HG03095 (cell line): ENCODE measurements at regions not wholly inside any gene's neighbourhood (a gene's known extent, or its start where the extent isn't known, plus 50 kb on each side); places are given as distances from the start of the nearest gene placed in this dataset.

Source experiments
- ATAC-seq: cut with Tn5 transposase; IDR thresholded peaks from one replicate; pipeline ENCODE4 v1.9.1; 2021; ENCODE audit warnings: moderate library complexity; ENCODE audit not compliant: unreplicated experiment

DNA sequence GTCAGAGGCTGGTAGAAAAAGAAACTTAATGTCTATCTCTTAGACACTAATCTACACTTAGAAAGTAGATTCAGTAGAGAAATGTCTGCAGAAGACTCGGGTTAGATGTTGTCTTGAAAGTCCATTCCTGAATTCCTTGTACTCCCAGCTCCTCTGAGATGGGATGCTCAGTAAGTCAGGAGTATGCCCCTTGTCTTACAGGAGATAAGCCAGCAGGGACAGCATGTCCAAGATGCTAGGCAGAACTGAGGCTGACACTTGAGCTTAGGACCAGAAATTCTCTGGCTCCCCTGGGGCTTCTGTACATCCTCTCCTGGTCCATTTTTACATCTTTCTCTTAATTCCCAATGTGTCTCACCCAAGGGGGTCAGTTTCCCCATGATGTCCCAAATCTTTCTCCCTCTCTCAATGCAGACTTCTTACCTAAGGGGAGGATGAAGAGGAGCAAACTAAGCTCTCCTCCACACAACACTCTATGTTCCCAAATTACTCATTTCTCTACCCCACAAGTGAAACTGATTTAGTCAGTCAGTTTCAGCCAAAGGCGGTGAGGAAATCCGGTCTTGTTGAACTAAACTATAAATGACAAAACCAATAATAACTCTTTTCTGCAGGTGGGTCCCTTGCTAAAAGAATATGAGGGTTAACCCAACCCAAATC lies 558.2 kb upstream of the DIPK2B start:
- ATAC-seq, result peak; percentile 68

DNA sequence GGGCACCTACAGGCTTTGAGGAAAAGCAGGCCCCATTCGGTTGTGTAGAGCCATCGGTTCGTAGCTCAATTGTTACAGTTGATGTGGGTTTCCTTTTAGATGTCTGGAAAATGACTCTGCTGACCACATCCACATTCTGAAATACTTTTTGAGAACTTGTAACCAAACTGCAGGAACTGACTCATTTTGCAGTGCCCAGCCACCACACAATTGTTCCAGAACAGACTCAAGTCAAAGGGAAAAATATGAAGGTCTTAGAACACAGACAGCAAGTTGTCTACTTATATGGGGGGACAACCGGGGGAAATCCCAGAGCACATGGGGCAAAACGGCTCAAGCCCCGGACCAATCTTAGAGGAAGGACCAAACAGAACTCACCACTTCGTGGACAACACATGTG lies 557.6 kb upstream of the DIPK2B start:
- ATAC-seq, result peak; percentile 45

DNA sequence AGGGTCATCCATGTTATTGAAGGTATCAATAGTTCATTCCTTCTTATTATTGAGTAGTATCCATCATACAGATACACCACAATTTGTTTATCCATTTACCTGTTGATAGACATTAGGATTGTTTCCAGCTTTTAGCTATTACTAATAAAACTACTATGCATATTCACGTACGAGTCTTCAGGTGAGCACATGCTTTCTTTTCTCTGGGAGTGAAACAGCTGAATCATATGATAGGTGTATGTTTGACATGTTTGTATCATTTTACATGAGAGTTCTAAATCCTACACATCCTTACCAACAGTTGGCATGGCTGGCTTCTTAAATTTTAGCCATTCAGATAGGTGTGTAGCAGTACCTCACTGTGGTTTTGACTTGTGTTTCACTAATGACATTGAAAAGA lies 556.6 kb upstream of the DIPK2B start:
- ATAC-seq, result no peak

DNA sequence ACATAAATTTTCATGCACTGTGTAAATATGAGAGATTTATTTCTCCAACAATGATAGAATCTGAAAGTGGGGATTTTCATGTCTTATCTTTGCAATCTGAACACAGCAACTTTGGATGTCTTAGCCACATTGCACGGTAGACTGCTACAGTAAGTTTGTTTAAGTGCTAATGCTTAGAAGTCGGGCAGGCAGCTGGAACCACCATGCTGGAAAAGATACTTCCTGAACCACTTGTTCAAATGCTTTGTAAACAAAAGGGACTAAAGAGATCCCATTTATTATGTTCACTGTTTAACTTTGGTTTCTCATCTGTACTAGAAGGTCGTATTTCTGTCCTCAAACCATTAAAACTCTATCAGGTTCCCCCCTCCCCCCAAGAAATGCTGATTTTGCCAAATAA lies 555.9 kb upstream of the DIPK2B start:
- no peak for ATAC-seq

DNA sequence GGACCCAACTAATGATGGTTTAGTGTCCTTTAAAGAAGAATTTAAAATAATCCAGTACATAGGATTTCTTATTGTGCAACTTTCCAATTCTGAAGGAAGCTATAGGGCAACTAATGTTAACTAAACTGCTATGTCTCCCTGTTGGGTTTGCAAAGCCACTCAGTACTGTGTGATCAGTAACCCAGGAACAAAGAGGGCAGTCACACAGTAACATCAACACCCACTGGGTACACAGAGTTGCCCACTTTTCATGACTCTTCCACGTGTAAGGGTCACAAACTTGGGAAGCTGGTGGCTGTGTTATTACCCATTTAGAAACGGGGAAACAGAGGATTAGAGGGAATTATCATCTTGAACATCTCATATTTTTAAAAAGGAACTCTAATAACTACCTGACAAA lies 555.0 kb upstream of the DIPK2B start:
- ATAC-seq, result no peak

DNA sequence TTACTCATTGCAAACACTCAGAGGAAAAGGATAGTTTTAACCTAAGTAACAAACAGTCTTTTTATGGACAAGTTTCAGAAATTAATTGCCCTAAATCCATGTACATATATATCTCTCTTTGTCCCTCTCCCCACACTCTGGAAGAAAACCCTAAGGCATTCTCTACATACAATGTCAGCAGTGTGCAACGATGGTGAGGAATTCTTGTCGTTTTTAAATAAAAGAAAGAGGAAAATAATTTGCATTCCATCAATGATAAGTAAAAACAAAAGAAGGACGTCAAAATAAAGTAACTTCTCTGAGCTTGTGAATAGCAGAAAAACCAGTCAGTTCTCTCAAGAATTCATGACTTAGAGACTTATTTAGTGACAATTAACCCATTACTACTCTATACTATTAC lies 550.5 kb upstream of the DIPK2B start:
- ATAC-seq, result no peak

DNA sequence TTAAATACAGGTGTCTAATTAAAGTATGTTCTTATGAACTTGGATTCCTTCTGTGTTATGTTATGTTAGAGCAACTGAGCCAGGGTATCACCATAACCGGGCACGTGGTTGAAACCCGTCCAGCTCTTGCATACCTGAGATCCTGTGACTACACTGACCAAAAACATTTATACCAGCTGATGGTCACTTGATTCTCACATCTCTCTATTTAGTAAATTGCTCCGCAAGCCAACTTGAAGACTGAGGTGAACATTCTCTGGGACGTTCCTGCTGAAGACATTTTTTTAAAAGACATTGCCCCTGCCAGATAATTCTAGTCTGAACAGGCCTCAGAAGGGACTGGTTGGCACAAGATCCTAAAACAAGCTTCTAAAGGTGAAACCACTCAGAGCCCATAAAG lies 550.0 kb upstream of the DIPK2B start:
- no peak for ATAC-seq

DNA sequence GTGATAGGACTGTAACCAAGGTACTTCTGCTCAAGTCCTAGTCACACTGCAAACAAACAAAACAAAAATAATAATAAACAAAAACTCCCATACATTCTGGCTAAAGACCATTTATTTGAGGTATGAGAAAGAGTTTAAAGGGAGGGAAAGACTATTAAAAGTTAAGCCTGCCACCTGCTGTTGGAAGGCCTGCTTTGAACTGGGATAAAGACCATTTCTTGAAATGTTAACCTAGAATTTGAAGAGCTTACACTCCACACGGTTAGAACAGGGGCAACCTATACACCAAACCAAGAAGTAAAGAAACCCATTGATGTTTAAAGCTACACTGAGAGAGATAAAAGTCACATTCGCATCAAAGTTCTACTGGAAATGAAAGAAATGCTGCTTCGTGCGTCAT lies 548.7 kb upstream of the DIPK2B start:
- no peak for ATAC-seq

DNA sequence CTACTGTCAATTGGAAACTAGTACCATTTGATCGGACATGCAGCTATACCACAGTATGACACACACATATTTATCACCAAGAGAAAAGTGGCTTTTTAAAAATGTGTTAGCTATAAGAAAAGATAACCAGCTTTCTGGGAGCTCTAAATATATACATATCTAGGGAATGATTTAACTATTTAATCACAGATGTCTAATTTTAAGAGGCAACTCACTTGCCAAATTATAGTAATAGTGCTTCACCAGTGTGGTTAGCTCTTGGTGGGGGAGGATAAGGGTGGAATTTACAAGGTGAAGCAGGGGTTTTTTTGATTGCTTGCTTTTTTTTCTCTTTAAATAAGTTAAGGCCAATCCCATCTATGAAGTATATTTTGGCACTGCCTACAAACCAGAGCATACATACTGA lies 547.7 kb upstream of the DIPK2B start:
- no peak for ATAC-seq

DNA sequence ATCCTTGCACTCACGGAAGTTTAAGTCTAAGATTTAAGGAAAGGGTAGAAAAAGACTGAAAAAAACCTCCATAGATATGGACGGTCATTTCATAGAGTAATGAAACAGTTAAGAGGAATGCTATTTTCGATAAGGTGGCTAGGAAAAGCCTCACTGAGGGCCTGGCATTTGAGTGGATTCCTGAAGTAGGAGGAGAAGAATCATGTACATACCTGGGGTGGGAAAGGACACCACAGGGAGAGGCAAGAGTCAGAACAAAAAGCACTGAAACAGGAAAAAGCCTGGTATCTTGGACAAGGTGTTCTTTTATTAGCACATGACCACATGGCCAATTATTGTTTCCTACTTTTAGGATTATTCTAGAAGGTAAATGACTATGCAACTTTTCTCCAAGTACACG lies 547.2 kb upstream of the DIPK2B start:
- ATAC-seq, result no peak

DNA sequence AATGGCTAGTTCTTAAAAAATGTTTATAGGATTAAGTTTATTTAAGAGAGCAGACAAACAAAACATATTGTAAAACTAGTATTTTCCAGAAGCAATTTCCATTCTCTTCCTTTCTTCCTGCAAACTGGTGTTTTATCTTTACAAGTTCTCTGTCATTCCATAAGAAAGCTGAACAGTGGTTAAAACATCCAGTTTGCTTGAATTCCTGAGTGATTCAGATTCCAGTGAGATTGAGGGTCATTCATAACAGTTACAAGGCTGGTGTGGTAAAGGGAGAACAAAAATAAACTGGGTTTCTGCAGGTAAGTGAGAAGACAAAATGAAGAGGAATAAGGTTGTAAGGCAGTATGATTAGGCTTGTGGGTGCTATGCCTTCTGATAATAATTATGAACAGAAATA lies 544.8 kb upstream of the DIPK2B start:
- ATAC-seq, result no peak

DNA sequence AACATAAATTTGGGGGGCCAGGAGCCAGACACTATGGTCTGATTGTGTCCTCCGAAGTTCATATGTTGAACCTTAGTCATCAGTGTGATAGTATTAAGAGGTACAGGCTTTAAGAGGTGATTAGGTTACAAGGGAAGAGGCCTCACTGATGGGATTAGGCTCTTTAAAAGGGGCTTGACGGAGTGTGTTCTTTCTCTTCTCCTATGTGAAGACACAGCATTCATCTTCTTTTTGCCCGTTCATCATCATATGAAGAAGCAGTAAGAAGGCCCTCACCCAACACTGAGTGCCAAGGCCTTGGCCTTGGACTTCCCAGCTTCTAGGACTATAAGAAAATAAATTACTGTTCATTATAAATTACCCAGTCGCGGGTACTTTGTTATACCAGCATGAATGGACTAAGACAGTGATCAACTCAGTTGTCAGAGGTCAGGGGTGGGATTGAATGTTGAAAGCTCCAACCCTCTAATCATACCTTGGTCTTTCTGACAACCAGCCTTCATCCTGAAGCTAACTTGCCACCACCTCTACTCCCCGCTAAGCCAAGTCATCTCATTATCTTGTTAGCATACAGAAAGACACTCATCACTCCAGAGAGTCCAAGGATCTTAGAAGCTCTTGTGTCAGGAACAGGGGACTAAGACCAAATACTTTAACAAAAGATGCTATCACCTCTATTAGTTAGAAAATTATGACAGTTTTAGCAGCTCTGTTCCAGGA lies 543.4 kb upstream of the DIPK2B start:
- no peak for ATAC-seq

DNA sequence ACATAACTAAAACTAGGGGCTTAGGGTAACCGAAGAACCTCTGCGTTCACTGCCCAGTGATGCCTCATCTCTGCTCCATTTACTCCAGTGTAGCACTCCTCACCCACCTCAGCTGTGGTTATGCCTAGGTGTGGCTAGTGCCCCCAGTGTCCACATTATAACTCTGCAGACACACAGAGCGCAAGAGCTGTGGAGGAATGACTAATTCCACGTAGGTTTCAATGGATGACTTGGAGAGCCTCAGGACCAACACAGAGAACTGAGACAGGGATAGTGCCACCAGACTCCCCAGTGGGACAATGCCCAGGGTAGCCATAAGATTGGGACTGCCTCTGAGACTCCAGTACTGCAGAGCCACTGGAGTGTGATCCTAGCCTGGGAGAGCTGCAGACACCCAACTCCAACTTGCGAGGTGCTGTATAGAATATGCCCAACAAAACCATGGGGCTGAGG lies 542.4 kb upstream of the DIPK2B start:
- no peak for ATAC-seq

DNA sequence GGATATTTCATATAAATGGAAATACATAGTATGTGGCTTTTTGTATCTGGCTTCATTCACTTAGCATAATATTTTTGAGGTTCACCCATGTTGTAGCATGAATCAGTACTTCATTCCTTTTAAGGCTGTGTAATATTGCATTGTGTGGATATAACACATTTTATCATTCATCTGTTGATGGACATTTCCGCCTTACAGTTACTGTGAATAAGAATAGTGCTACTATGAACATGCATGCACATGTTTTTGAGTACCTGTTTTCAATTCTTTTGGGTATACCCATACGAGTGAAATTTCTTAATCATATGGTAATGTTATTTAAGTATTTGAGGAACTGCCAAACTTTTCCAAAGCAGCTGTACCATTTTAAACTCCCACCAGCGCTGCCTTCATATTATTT lies 539.6 kb upstream of the DIPK2B start:
- no peak for ATAC-seq

DNA sequence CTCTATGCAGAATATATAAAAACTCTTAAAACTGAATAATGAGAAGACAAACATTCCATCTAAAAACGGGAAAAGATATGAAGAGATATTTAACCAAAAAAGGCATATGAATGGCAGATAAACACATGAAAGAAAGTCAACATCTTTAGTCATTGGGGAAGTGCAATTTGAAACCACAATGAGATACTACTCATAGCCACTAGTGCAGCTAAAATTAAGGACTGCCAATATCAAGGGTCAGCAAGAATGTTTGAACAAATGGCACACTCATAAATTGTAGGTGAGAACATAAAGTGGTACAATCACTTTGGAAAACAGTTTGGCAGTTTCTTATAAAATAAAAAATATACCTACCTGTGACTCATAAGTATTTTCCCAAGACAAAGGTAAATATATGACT lies 534.9 kb upstream of the DIPK2B start:
- no peak for ATAC-seq

DNA sequence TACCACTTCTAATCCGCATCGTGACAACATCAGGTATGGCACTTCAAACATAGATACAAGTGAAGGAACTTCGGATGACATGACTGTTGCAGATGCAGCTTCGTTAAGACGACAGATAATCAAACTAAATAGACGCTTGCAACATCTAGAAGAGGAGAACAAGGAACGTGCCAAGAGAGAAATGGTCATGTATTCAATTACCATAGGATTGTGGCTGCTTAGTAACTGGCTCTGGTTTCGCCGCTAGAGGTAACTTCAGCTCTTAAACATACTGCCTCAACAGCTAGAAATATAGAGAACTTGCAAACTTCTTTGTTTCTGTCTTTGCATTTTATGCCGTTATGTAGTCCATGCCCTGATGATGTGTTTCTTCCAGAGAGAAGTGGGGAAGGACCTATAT lies 530.8 kb upstream of the DIPK2B start:
- no peak for ATAC-seq

DNA sequence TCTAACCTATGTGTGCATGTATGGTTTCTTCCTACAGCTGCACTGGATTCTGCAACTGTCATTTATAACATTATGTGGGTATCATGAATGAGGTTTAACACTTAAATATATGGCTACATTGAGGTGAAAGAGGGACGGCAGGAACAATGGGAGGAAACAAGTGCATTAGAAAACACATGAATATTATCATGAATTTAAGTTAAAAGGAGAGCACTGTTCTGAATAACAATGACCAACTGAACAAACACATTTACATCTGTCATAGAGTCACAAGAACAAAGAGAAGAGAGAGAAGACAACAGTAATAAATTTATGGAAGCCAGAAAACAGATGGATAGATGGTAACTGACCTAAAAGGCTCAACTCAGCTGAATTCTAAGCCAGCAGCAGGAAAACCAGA lies 527.1 kb upstream of the DIPK2B start:
- no peak for ATAC-seq

DNA sequence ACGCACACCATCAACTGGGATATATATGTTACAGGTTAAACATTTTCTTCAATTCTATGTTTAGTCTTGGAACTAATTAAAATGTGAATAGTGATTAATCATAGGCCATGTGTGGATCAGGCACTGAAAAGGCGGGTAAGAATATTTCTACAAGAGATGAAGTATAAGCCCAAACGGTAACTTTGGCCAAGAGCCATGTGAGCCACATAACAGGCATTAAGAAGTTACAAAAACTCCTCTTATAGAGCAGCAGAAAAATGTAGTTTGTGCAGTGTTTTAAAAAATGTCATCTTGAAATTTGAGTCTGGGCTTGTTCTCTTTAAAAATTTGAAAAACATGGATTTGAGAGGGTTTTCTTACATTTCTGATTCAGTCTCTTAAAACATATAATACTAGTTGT lies 521.8 kb upstream of the DIPK2B start:
- no peak for ATAC-seq

DNA sequence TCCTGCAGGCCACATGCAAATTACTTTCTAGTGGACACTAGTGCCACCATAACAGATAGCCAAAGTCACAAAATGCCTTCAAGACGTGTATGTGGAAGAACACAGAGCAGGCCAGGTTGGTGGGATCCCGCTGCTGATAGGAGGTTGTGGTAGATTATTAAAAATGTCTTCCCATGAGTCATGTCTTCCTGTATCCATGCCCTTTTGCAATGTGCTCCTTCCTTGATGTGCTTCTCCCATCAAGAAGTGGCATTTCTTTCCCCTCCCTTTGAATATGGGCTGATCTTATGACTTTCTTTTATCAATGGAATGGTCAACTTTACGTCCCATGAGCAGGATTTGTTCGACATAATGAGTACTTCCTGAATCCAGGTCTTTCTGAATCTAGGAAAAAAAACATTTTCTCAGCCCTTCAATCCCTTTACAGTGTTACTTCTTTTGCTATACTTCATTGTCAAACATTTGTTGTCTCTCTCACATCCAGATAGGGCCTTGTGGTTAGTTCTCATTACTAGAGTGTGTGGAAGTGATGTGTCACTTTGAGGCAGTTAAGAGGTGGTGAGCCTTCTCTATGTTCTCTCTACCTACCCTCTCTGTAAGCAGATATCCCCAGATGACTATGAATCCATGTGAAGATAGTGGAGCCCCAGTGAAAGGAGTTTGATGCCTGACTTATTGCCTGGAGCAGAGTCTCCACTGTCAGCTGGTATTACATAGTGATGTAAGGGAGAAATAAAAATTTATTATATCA lies 519.2 kb upstream of the DIPK2B start:
- no peak for ATAC-seq

DNA sequence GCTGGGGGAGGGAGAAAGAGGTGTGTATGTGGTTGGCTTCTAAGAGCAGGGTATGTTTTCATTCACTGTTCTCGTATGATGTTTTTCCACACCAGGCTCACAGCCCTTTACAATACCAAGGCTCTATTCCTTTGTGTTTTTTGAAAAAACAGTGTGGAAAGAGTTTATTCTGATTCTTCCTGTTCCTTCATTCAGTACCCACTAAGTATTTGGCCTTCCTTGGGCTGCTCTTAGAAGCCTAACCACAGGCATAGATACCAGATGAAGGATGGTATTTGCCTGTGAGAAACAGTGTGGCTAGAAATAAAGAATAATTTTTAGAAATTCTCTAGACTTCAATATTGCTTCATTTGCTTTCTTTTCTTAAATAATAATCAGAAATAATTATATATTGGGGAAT lies 518.0 kb upstream of the DIPK2B start:
- ATAC-seq, result no peak

DNA sequence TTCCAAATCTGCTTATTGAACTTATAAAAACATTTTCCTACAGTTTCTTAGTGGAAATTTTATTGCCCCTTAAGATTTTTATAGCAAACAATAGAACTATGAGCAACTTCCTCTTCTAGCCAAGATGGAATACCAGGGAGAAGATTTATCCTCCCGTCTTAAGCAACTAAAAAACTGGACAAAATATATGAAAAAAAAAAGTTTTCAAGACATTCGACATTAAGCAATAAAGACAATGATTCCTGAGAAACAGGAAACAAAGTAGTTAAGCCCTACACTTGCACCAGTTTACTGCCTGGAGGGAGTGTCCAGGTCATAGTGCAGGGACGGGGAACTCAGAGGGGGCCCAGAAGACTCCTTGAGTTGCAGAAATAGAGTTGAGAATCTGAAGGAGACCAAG lies 516.1 kb upstream of the DIPK2B start:
- no peak for ATAC-seq

DNA sequence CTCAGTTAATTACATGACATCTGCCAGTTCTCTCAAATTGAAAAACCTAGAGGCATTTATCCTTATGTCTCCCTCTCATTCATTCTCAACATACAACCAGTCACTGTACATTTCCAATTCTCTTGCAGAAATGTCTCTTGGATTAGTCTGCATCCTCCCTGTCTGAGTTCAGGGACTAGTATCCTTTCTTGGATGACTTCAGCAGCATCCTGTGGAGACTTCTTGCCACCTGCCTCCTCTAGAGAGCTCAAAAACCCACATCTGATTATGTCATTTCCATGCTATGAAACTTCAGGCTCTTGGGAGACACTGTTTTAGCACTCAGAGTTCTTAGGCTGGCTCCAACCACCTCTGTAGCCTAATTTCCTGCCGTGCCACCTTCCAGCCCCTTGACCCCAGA lies 515.1 kb upstream of the DIPK2B start:
- ATAC-seq, result no peak
